ENCODE measurements at regions not wholly inside any gene's neighbourhood (a gene's known extent, or its start where the extent isn't known, plus 50 kb on each side); places are given as distances from the start of the nearest gene placed in this dataset.

DNA sequence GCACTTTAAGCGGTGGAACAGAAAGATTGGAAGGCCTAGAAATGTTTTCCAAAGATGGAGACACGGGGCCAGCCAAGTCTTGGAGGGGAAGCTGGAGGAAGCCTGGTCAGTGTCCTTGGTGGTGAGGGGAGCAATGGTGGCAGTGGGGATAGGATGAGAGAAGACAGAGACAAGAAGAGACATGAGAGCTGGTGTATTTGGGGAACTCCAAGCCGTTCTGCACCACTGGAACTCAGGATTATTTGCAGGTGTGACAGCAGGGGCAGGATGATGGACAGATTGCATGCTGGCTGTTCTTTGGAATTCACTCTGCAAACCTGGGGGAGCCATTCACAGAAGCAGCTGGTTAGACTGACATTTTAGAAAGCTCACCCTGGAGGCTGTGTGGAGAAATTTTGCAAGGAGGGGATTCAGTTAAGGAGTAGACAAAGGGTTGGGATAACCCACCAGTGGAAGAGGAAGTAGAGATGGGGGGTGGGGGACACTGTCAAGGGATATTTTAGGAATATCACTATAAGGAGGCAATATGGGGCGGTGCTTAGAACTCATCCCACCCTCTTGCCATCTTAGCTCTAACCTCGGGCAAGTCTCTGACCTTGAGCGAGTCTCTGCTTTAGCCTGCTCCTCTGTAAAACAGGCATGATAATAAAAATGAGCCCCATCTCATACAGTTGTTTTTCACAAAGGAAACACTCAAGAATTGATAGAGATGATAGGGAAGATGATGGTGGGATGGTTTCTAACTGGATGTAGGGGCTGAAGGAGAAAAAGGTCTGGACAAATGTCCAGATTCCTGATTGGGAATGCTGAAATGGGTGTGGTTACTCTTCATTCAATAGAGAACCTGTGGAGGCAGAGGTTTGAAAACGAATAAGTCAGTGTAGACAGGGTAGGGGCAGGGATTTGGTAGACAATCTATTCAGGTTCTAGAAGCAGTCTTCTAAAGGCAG is 175.8 kb downstream of the MYCN start:
- H3K27me3 ChIP-seq (replicated peaks), result no peaks in the 10 kb centered on the region
- H3K27ac ChIP-seq, result no peak overlapping the region
- no peaks in the 10 kb centered on the region for H3K36me3 ChIP-seq (replicated peaks)
- TF ChIP-seq, protein P1, sequence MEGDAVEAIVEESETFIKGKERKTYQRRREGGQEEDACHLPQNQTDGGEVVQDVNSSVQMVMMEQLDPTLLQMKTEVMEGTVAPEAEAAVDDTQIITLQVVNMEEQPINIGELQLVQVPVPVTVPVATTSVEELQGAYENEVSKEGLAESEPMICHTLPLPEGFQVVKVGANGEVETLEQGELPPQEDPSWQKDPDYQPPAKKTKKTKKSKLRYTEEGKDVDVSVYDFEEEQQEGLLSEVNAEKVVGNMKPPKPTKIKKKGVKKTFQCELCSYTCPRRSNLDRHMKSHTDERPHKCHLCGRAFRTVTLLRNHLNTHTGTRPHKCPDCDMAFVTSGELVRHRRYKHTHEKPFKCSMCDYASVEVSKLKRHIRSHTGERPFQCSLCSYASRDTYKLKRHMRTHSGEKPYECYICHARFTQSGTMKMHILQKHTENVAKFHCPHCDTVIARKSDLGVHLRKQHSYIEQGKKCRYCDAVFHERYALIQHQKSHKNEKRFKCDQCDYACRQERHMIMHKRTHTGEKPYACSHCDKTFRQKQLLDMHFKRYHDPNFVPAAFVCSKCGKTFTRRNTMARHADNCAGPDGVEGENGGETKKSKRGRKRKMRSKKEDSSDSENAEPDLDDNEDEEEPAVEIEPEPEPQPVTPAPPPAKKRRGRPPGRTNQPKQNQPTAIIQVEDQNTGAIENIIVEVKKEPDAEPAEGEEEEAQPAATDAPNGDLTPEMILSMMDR (IDR thresholded peaks at IDR 0.05; ENCODE audit: low read depth, low read length, missing control alignments), result no peak
- in situ Hi-C loops (cut with HindIII; ENCODE audit: low pct_ligation_motif_present, low sequenced_read_pairs), result no loop called here
- no peak for DNase-seq
- H3K4me3 ChIP-seq (ENCODE audit: low read depth, low read length), result no peak overlapping the region

- H3K36me3 ChIP-seq (replicated peaks), result no peaks in the 10 kb centered on the region
- no peak overlapping the region for H3K27ac ChIP-seq
- in situ Hi-C loops (cut with HindIII; ENCODE audit: low pct_ligation_motif_present, low sequenced_read_pairs), result no loop called here
- no peak overlapping the region for H3K4me3 ChIP-seq (ENCODE audit: low read depth, low read length)
- H3K27me3 ChIP-seq (replicated peaks), result no peaks in the 10 kb centered on the region
- TF ChIP-seq, protein P1 (IDR thresholded peaks at IDR 0.05; ENCODE audit: low read depth, low read length, missing control alignments), result no peak
- DNase-seq, result no peak
Observed at GRCh38 chr2:16115291-16115690, 174.9 kb downstream of the MYCN start.

- TF ChIP-seq, protein P1 (IDR thresholded peaks at IDR 0.05; ENCODE audit: low read depth, low read length, missing control alignments), result no peak
- H3K36me3 ChIP-seq (replicated peaks), result no peaks in the 10 kb centered on the region
- no peaks in the 10 kb centered on the region for H3K27me3 ChIP-seq (replicated peaks)
- no peak overlapping the region for H3K4me3 ChIP-seq (ENCODE audit: low read depth, low read length)
- in situ Hi-C loops (cut with HindIII; ENCODE audit: low pct_ligation_motif_present, low sequenced_read_pairs), result no loop called here
- no peak overlapping the region for H3K27ac ChIP-seq
- no peak for DNase-seq
Observed at GRCh38 chr2:16114836-16115235, 174.5 kb downstream of the MYCN start.

- TF ChIP-seq, protein P1 (IDR thresholded peaks at IDR 0.05; ENCODE audit: low read depth, low read length, missing control alignments), result no peak
- no peak for DNase-seq
- H3K36me3 ChIP-seq (replicated peaks), result no peaks in the 10 kb centered on the region
- no peak overlapping the region for H3K4me3 ChIP-seq (ENCODE audit: low read depth, low read length)
- in situ Hi-C loops (cut with HindIII; ENCODE audit: low pct_ligation_motif_present, low sequenced_read_pairs), result no loop called here
- no peak overlapping the region for H3K27ac ChIP-seq
- H3K27me3 ChIP-seq (replicated peaks), result no peaks in the 10 kb centered on the region
Observed at GRCh38 chr2:16114070-16114469, 173.7 kb downstream of the MYCN start.

GRCh38 chr2:16113568-16113967 is 173.2 kb downstream of the MYCN start:
- Histone ChIP-seq H3K27ac (no peak overlapping the region), H3K27me3 (replicated peaks) (no peaks in the 10 kb centered on the region), H3K36me3 (replicated peaks) (no peaks in the 10 kb centered on the region), H3K4me3 (ENCODE audit: low read depth, low read length) (no peak overlapping the region)
- TF ChIP-seq, protein P1 (IDR thresholded peaks at IDR 0.05; ENCODE audit: low read depth, low read length, missing control alignments), result no peak
- in situ Hi-C loops (cut with HindIII; ENCODE audit: low pct_ligation_motif_present, low sequenced_read_pairs), result no loop called here
- DNase-seq, result no peak

All from brain microvascular endothelial cell (primary cell).